ENCODE measurements at regions not wholly inside any gene's neighbourhood (a gene's known extent, or its start where the extent isn't known, plus 50 kb on each side); places are given as distances from the start of the nearest gene placed in this dataset.
"Not testable (repeated sequence)": the region's sequence is repeated elsewhere in the genome, so short reads cannot be mapped to it uniquely, and the experiment has no call there.

GRCh38 chr17:68097161-68097805 is 61.7 kb downstream of the KPNA2 start:
- DNase-seq, result no peak

GRCh38 chr17:68099341-68099753 is 63.8 kb downstream of the KPNA2 start:
- not testable (repeated sequence) for DNase-seq

- no peak for DNase-seq
These were observed 64.6 kb downstream of the KPNA2 start for GRCh38 chr17:68100000-68100641.

- peak; percentile 22 to 62 (median 37) for DNase-seq
These were observed 65.8 kb downstream of the KPNA2 start for GRCh38 chr17:68101075-68101986.

GRCh38 chr17:68101987-68102314 is 66.4 kb downstream of the KPNA2 start:
- DNase-seq, result no peak

DNA sequence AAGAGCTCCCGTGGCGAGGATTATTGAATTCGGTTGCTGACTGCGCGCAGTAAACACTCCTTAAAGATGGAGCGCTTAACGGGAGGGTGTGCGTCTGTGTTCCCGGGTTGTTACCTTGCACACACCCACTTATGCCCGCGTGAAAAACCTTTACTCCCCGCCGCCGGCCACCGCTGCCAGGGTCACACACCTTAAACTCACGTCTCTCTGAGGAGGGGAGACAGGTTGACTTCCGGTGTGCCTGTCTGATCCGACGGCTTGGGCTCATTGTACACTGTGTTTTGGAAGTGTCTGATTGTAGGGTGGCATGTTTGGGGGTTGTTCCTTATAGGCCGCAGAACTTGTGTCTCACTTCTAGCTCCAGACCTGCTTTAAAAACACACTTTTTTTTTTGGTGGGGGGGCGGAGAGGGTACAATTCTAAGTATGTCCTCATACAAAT is 66.8 kb downstream of the KPNA2 start:
- DNase-seq, result peak in 2 of 4 experiments; percentile 13 to 16

DNA sequence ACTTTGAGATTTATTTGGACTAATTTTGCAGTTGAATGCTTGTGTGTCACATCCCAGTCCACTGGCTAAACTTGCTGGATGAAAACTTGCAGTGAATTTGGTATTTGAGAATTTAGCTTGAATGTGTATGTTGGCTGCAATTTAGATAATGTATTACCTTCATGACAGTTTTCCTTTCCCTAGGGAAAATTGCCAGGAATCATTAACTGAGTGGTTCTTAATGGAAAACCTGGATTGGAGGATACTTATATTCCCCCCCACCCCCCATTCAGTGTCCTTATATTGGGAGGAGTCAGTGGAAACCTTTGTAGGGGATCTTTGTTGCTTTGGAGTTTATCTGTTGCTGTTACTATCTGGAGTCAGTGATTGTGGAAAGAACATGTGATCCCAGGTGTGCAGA is 67.6 kb downstream of the KPNA2 start:
- no peak for DNase-seq

DNA sequence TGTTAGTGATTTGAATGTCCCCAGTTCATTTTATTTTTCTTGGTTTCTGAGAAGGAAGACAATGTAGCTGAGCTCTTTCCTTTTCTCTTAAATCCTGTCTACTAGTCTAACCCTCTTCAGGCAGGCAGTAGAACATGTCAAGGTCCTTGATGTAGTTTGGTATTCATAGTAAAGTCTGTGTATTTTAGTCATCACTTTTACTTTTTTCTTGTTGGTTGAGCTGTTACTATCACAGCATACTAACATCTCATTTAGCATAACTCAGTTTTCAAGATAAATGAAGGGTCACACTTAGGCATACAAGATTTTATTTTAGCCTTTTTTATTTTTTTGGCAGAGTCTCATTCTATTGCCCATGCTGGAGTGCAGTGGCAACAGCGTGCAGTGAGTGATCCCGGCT is 70.5 kb downstream of the KPNA2 start:
- no peak for DNase-seq

- DNase-seq, result no peak
These were observed 71.8 kb downstream of the KPNA2 start for GRCh38 chr17:68107373-68107772.

DNA sequence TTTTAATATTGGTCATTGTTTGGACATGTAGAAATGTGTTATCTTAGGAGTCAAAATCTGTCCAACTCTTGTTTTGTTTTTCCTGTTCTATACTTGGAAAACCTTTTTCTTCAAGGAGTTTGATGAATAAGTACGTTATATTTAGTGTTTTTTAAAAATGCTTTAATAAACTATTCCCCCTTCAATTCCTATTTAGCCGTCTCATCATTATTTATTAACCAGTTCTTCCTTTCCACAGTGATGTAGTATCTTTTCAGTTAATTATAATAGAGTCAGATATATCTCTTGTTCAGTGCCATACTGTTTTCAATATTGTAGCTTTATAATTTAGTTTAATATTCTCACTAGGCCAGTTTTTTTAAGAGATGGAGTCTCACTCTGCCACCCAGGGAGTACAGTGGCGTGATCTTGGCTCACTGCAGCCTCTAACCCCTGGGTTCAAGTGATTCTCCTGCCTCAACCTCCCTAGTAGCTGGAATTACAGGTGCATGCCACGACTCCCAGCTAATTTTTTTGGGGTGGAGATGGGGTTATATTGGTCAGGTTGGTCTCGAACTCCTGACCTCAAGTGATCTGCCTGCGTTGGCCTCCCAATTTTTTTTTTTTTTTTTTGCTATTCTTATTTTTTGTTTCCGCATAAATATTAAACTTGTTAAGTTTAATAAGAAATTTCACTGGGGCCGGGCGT is 72.9 kb downstream of the KPNA2 start:
- DNase-seq, result no peak

DNA sequence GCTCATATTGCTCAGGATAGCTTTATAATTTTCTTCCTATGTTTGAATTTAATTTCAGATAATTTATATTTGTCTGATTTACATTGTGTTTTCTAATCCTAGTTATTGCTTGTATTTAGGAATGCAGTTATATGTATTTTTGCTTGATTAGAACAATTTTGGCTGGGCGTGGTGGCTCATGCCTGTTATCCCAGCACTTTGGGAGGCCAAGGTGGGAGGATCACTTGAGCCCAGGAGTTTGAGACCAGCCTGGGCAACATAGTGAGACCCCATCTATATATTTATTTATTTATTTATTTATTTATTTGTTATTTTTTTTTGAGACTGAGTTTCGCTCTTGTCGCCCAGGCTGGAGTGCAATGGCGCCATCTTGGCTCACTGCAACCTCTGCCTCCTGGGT is 73.9 kb downstream of the KPNA2 start:
- not testable (repeated sequence) for DNase-seq

- DNase-seq, result not testable (repeated sequence)
These were observed 80.7 kb downstream of the KPNA2 start for GRCh38 chr17:68116211-68116610.

GRCh38 chr17:68122587-68122986 is 87.1 kb downstream of the KPNA2 start:
- DNase-seq, result no peak

DNA sequence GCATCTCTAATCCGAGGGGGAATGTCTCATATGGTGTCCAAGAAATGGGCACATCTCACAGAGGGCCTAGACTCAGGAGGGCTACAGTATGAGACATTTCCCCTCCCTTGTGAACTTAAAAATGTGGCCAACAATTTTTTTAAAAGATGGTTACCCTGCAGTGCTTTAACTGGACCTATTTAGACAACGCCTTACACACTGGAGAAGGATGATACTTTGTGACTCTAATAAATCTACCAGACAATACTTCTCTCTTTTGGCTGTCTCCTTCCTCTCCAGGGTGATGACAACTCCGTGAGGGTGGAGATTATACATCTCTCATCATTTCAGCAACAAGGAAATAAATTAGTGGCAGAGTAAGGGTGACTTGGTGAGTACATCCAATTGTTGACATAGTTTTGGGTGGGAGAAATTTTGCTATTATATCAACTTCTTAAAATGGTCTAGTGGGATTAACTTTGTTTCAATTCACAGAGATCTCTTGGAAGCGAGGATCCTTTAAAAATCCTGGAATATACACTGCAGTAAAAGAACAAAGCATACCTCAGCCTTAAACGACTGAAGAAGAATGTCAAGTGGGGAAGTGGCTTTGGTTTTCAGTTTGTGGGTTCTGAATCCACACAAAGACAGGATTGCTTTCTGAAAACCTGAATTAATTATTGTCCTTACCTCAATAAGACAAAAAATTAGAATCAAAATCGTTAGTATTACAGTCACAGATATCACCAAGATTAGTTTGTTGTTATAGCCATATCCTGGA is 89.8 kb downstream of the KPNA2 start:
- DNase-seq, result no peak

DNA sequence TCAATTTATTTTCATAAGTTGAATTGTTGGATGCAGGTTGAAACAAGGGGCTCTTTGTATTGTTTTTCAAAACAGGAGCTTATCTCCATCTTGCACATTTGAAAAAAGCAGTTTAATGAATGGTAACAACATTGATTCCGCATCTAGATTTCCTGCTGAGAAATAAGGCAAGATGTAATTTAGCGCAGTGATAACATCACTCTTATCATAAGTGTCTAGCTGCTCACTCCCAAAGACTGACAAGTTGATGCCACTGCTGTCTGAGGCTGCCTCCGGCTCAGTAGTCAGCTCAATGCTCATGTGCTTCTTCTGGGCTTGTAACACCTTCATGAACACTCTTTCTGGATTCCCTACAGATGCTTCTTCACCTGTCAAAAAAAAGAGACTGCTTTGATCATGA is 92.4 kb downstream of the KPNA2 start:
- DNase-seq, result no peak

GRCh38 chr17:68131456-68131855 is 95.9 kb downstream of the KPNA2 start:
- DNase-seq, result no peak

- DNase-seq, result no peak
These were observed 98.0 kb downstream of the KPNA2 start for GRCh38 chr17:68133346-68134045.

- no peak for DNase-seq
These were observed 98.6 kb downstream of the KPNA2 start for GRCh38 chr17:68134046-68134637.

GRCh38 chr17:68134731-68135130 is 99.2 kb downstream of the KPNA2 start:
- no peak for DNase-seq

DNA sequence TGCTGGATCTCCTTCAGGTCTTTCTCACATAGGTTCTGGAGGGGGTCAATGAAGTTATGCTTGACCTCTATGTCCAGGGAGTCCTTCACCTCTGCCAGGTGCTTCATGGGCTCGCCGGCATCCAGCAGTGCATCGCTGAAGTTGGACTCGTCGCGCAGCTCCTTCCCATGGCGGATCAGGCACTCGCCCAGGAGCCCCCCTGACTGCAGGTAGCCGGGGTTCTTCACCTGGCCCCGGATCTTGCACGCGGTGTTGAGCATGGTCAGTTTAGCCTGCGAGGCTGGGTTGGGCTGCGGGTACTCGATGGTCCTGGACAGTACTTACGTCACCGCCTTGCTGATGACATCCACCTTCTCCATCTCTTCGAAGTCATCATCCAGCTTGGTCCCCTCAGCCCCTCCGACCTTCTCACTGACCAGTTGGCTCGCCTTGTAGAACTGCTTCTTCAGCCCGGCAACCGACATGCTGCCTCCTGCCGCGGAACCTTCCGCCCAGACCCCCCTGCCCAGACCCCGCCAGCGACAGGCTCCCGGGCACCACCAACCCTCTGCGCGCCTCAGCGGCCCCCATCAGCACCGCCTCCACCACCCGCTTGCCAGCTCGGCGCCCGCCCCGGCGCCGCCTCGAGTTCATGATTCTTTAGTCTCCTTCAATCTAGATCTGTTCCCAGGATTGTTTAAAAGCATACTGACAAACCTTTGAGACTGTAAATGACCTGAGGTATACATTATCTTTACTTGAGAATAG is 99.8 kb downstream of the KPNA2 start:
- no peak for DNase-seq

- DNase-seq, result no peak
These were observed 105.5 kb downstream of the KPNA2 start for GRCh38 chr17:68141050-68141449.
